Astrocyte (in vitro differentiated cells and primary cell): ENCODE measurements at regions not wholly inside any gene's neighbourhood (a gene's known extent, or its start where the extent isn't known, plus 50 kb on each side); places are given as distances from the start of the nearest gene placed in this dataset.

Source experiments
- DNase-seq: peaks from one replicate; pipeline ENCODE4 v3.0.0-alpha.2; 2010; ENCODE audit warnings: low read depth
- FAIRE-seq: peaks from 2 replicates; lab custom pipeline; 2011; peaks lifted over from hg19 to GRCh38; lab: Jason Lieb, UNC
- H2AFZ ChIP-seq: 2 replicates; pipeline ENCODE4 v1.6.0; 2012; ENCODE audit warnings: low read depth, low read length, inconsistent platforms
- H3K27ac ChIP-seq: 2 replicates; pipeline ENCODE4 v1.5.1; 2011; ENCODE audit warnings: low read depth, low read length, inconsistent platforms
- H3K27me3 ChIP-seq: 2 replicates; pipeline ENCODE4 v1.6.0; 2011; ENCODE audit warnings: low read length, inconsistent platforms; ENCODE audit not compliant: insufficient read depth
- H3K36me3 ChIP-seq: 2 replicates; pipeline ENCODE4 v1.5.1; 2011; ENCODE audit warnings: low read length, inconsistent platforms; ENCODE audit not compliant: insufficient read depth
- H3K4me1 ChIP-seq: 2 replicates; pipeline ENCODE4 v1.5.1; 2011; ENCODE audit warnings: low read length, inconsistent platforms; ENCODE audit not compliant: insufficient read depth
- H3K4me2 ChIP-seq: 2 replicates; pipeline ENCODE4 v1.6.0; 2012; ENCODE audit warnings: low read length, inconsistent platforms
- H3K4me3 ChIP-seq: 2 replicates; pipeline ENCODE4 v1.5.1; 2011; ENCODE audit warnings: low read depth, mild to moderate bottlenecking, low read length, inconsistent platforms; ENCODE audit not compliant: insufficient read depth
- H3K79me2 ChIP-seq: 2 replicates; pipeline ENCODE4 v1.6.0; 2012; ENCODE audit warnings: mild to moderate bottlenecking, low read length, inconsistent platforms; ENCODE audit not compliant: insufficient read depth
- H3K9ac ChIP-seq: 2 replicates; pipeline ENCODE4 v1.6.0; 2012; ENCODE audit warnings: mild to moderate bottlenecking, low read length, inconsistent platforms
- H3K9me3 ChIP-seq: 2 replicates; pipeline ENCODE4 v1.5.1; 2012; ENCODE audit warnings: low read depth, mild to moderate bottlenecking, low read length, inconsistent platforms; ENCODE audit not compliant: insufficient read depth
- H4K20me1 ChIP-seq: 2 replicates; pipeline ENCODE4 v1.6.0; 2012; ENCODE audit warnings: low read length, inconsistent platforms; ENCODE audit not compliant: insufficient read depth
- H3K27ac Mint-ChIP-seq: one replicate; pipeline ENCODE4 v1.8.0; 2021; ENCODE audit warnings: mild to moderate bottlenecking, mixed read lengths; ENCODE audit not compliant: unreplicated experiment
- H3K27me3 Mint-ChIP-seq: one replicate; pipeline ENCODE4 v1.8.0; 2021; ENCODE audit warnings: low read depth, mixed read lengths; ENCODE audit not compliant: unreplicated experiment
- H3K36me3 Mint-ChIP-seq: one replicate; pipeline ENCODE4 v1.8.0; 2021; ENCODE audit warnings: low read depth, mixed read lengths; ENCODE audit not compliant: unreplicated experiment
- H3K4me1 Mint-ChIP-seq: one replicate; pipeline ENCODE4 v1.8.0; 2021; ENCODE audit warnings: low read depth, mixed read lengths; ENCODE audit not compliant: unreplicated experiment
- H3K4me3 Mint-ChIP-seq: one replicate; pipeline ENCODE4 v1.8.0; 2021; ENCODE audit warnings: mild to moderate bottlenecking, moderate library complexity, mixed read lengths; ENCODE audit not compliant: unreplicated experiment
- H3K9me3 Mint-ChIP-seq: one replicate; pipeline ENCODE4 v1.8.0; 2021; ENCODE audit warnings: mild to moderate bottlenecking, mixed read lengths; ENCODE audit not compliant: unreplicated experiment
- CTCF ChIP-seq: IDR thresholded peaks from 2 replicates; pipeline ENCODE4 v1.5.1; 2011; ENCODE audit warnings: low read depth, mild to moderate bottlenecking, inconsistent platforms, low read length, moderate library complexity; ENCODE audit not compliant: insufficient read depth
- EZH2 ChIP-seq: IDR thresholded peaks from 2 replicates; pipeline ENCODE4 v1.6.1; 2012; ENCODE audit warnings: mild to moderate bottlenecking, low read length, inconsistent platforms; ENCODE audit not compliant: insufficient read depth

- no peaks in the 10 kb centered on the region for H4K20me1 ChIP-seq
- H3K9me3 ChIP-seq, result peaks cover 3% of the 10 kb centered on the region
- FAIRE-seq (no peak), DNase-seq (no peak)
- H3K36me3 ChIP-seq, result no peaks in the 10 kb centered on the region
- Mint-ChIP-seq H3K27ac (no peak overlapping the region), H3K4me1 (no peaks in the 10 kb centered on the region), H3K4me3 (no peak overlapping the region), H3K9me3 (peaks cover 3% of the 10 kb centered on the region), H3K36me3 (no peaks in the 10 kb centered on the region), H3K27me3 (no peaks in the 10 kb centered on the region)
- no peaks in the 10 kb centered on the region for H3K79me2 ChIP-seq
- H3K4me2 ChIP-seq, result no peak overlapping the region
- no peak overlapping the region for H3K9ac ChIP-seq
- H3K27me3 ChIP-seq, result no peaks in the 10 kb centered on the region
- no peaks in the 10 kb centered on the region for H3K4me1 ChIP-seq
- H3K4me3 ChIP-seq, result no peak overlapping the region
- TF ChIP-seq CTCF, result no peak
- TF ChIP-seq EZH2, result no peak
- no peak overlapping the region for H2AFZ ChIP-seq
- H3K27ac ChIP-seq, result no peak overlapping the region
These were observed 329.0 kb downstream of the OLFM3 start for GRCh38 chr1:101667761-101668160.

- H3K36me3 Mint-ChIP-seq, result no peaks in the 10 kb centered on the region
- H2AFZ ChIP-seq, result no peak overlapping the region
- no peaks in the 10 kb centered on the region for H3K27me3 ChIP-seq
These were observed 313.6 kb downstream of the OLFM3 start for GRCh38 chr1:101683136-101683535.

More at GRCh38 chr1:101683136-101683535, 313.6 kb downstream of the OLFM3 start:
- Histone ChIP-seq H3K27ac (no peak overlapping the region), H3K9me3 (no peaks in the 10 kb centered on the region), H3K9ac (no peak overlapping the region), H3K79me2 (no peaks in the 10 kb centered on the region), H3K4me2 (no peak overlapping the region), H4K20me1 (no peaks in the 10 kb centered on the region), H3K4me1 (no peaks in the 10 kb centered on the region), H3K36me3 (no peaks in the 10 kb centered on the region), H3K4me3 (no peak overlapping the region)
- TF ChIP-seq CTCF (no peak), EZH2 (no peak)
- DNase-seq (no peak), FAIRE-seq (no peak)
- no peaks in the 10 kb centered on the region for H3K27me3 Mint-ChIP-seq
- peaks cover 3% of the 10 kb centered on the region for H3K4me1 Mint-ChIP-seq
- H3K27ac Mint-ChIP-seq, result no peak overlapping the region
- no peaks in the 10 kb centered on the region for H3K9me3 Mint-ChIP-seq
- no peak overlapping the region for H3K4me3 Mint-ChIP-seq
